GM23248 (cell line): ENCODE measurements at regions not wholly inside any gene's neighbourhood (a gene's known extent, or its start where the extent isn't known, plus 50 kb on each side); places are given as distances from the start of the nearest gene placed in this dataset.

Experiments
- EZH2 ChIP-seq: fragments of 200-600 bp; sonication (generic); IDR thresholded peaks from 2 replicates; pipeline ENCODE4 v1.6.1; 2018; ENCODE audit warnings: antibody characterized with exemption, mild to moderate bottlenecking; ENCODE audit not compliant: insufficient read depth, poor library complexity, severe bottlenecking
- EZH2phosphoT487 ChIP-seq: fragments of 200-600 bp; sonication (generic); IDR thresholded peaks from 2 replicates; pipeline ENCODE4 v1.6.1; 2018; ENCODE audit warnings: antibody characterized with exemption, moderate library complexity, mild to moderate bottlenecking, low read depth; ENCODE audit not compliant: insufficient read depth

- TF ChIP-seq EZH2 (no peak), EZH2phosphoT487 (no peak)
Observed at GRCh38 chr1:170318736-170319135, 173.0 kb downstream of the NTMT2 start.
